B cell (primary cell): ENCODE measurements at regions not wholly inside any gene's neighbourhood (a gene's known extent, or its start where the extent isn't known, plus 50 kb on each side); places are given as distances from the start of the nearest gene placed in this dataset.

Source experiments
- EZH2 ChIP-seq: IDR thresholded peaks from 2 replicates; pipeline ENCODE4 v1.6.1; 2012; ENCODE audit warnings: borderline replicate concordance, low read depth, mild to moderate bottlenecking, moderate library complexity, low read length; ENCODE audit not compliant: insufficient read depth, poor library complexity, severe bottlenecking
- TF ChIP-seq, protein P1 (sequence below): fragments of 200-600 bp; IDR thresholded peaks from one replicate; pipeline ENCODE4 v1.8.0; 2022; ENCODE audit warnings: antibody characterized with exemption, mild to moderate bottlenecking

GRCh38 chr1:80987824-80988223 lies 812.9 kb upstream of the ADGRL2 start:
- TF ChIP-seq, protein P1, sequence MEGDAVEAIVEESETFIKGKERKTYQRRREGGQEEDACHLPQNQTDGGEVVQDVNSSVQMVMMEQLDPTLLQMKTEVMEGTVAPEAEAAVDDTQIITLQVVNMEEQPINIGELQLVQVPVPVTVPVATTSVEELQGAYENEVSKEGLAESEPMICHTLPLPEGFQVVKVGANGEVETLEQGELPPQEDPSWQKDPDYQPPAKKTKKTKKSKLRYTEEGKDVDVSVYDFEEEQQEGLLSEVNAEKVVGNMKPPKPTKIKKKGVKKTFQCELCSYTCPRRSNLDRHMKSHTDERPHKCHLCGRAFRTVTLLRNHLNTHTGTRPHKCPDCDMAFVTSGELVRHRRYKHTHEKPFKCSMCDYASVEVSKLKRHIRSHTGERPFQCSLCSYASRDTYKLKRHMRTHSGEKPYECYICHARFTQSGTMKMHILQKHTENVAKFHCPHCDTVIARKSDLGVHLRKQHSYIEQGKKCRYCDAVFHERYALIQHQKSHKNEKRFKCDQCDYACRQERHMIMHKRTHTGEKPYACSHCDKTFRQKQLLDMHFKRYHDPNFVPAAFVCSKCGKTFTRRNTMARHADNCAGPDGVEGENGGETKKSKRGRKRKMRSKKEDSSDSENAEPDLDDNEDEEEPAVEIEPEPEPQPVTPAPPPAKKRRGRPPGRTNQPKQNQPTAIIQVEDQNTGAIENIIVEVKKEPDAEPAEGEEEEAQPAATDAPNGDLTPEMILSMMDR: no peak
- no peak for TF ChIP-seq EZH2
